HuH-7 (cell line): ENCODE measurements at regions not wholly inside any gene's neighbourhood (a gene's known extent, or its start where the extent isn't known, plus 50 kb on each side); places are given as distances from the start of the nearest gene placed in this dataset.
"Not testable (repeated sequence)": the region's sequence is repeated elsewhere in the genome, so short reads cannot be mapped to it uniquely, and the experiment has no call there.

ENCODE experiments used
- DNase-seq: peaks from one replicate; pipeline ENCODE4 v3.0.0; 2011; ENCODE audit warnings: low spot score

DNA sequence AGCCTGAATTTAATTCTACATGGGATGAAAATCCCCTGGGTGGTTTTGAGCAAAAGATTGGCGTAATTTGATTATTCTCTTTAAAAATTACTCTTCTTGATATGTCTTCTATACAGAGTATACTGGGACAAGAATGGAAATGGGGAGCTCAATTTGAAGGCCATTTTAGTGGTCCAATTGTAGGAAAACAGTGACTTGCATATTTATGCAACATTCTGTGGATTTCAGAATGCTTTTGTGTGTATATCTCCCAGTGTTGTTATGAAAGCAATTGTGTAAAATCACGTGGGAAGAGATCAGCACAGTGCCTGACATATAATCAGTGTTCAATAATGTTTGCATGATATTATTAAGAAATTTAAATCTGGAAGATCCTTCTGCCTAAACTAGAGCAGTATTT is 575.9 kb upstream of the PBX1 start:
- no peak for DNase-seq

DNA sequence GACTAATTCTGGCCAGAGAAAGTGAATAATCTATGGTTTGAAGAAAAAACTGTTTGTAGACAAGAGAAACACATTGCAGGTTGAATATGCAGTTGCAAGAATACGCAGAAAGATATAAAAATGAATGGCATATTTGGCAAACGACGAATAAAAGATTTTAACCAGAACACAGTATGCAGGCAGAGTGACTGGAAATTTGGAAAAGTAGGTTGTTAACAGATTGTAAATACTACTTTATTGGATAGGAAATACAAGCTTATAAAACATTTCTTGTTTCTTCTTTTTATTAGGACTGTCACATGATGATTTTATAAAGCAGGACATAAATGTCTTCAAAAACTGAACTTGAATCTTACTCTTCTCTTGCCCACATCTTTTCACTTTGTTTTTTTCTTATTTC is 573.3 kb upstream of the PBX1 start:
- DNase-seq, result no peak

DNA sequence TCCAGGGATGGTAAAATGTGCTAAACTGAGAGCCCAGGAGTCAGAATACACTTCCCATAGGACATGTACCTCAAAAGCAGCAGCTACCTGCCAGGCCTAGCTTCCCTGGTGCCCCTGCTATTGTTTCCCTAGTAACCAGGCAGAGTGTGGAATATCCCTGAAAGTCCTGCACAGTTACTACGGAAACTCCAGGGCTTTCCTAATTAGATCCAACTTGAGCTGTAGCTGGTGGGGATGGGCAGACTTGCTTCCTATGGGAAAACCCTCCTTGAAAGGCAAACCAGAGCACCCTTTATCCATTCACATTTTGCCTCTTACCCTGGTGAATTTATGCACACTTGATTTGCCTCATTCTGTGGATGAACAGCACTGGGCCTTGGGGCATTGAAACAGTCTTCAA is 559.9 kb upstream of the PBX1 start:
- no peak for DNase-seq

DNA sequence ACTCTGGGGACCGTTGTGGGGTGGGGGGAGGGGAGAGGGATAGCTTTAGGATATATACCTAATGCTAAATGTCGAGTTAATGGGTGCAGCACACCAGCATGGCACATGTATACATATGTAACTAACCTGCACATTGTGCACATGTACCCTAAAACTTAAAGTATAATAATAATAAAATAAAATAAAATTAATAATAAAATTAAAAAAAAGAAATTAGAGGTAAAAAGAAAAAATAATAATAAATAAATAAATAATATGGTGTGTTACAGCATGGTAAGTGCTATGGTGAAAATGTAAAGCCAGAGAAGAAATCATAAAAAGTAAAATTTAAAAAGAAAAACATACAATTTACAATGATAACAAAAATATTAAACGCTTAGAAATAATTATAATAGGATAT is 552.8 kb upstream of the PBX1 start:
- not testable (repeated sequence) for DNase-seq

DNA sequence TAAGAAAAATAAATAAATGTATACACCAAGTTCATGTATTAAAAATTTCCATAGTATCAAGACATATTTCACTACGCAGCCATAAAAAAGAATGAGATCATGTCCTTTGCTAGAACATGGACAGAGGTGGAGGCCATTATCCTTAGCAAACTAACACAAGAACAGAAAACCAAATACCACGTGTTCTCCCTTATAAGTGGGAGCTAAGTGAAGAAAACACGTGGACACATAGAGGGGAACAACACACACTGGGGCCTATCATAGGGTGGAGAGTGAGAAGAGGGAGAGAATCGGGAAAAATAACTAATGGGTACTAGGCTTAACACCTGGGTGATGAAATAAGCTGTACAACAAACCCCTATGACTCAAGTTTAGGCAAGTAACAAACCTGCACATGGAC is 552.4 kb upstream of the PBX1 start:
- no peak for DNase-seq

DNA sequence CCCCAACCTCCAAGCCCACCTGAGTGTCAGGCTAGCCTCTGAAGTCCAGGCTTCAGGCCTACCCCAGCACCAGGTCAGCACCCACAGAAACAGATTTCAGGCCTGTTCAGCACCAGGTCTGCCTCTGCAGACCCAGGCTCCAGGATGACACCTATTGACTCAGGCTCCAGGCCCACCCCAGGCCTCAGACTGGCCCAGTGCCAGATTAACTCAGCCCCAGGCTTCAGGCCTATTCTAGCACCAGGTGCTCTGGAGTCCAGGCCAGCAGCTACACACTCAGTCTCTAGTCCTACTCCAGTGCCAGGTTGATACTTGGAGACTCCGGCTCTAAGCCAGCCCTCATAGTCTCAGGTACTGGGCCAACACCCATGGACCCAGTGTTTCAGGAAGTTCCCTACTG is 541.7 kb upstream of the PBX1 start:
- DNase-seq, result no peak

DNA sequence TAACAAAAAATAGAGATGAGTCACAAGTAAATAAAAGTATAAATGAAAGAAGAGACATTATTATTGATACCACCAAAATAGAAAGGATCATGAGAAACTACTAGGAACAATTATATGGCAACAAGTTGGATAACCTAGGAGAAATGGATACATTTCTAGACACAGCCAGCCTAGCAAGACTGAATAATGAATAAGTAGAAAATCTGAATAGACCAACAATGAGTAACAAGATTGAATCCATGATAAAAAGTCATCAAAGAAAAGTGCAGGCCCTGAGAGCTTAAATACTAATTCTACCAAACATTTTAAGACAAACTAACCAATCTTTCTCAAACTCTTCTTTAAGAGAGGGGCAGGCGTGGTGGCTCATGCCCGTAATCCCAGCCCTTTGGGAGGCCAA is 538.6 kb upstream of the PBX1 start:
- no peak for DNase-seq

DNA sequence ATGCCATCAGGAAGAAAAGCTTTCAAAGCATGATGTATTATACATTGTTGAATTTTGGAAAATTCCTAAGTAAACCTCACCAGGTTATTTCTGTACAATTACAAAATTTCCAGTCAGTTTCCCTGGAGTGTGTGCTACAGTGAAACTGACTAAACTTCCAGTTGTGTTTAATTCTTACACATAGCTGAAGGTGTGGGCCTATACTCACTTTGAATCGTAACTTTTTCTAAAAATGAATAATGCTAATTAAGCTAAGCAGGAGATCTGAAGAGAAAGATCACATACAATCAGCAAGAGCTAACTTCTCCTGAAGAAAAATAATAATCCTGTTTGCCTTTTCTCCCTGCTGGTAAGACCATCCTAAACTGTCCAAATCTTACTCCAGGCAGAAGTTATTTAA is 537.2 kb upstream of the PBX1 start:
- DNase-seq, result no peak

DNA sequence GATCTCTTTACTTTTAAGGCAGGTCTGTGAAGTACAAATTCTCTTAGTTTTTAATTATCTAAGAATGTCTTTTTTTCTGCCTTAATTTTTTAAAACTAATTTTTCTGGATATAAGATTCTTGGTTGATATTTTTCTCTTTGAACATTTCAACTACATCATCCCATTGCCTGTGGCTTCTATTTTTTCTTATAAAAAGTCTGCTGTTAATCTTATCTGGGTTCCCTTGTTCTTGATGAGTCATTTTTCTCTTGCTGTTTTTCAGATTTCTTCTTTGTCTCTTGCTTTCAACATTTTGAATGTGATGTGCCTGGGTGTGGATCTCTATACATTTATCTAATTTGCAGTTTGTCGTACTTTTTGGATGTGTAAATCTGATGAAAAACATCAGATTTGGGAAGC is 525.2 kb upstream of the PBX1 start:
- DNase-seq, result no peak

DNA sequence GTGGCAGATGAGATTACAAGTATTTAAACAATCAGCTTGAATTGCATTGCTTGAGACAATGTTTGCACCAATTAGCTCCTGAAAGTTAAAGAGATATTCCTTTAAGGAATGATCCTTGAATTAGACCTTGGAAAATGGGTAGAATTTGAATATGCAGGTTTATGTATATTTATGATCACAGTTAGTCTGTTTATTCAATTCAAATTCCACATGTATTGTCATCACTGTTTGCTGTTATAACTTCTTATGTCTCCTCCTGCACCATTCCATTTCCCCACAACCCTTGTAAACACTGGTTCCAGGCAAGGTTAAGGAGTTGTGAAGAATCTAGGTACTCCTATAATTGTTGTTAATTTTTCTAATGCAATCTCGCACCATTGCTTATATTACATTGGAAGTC is 518.2 kb upstream of the PBX1 start:
- no peak for DNase-seq

DNA sequence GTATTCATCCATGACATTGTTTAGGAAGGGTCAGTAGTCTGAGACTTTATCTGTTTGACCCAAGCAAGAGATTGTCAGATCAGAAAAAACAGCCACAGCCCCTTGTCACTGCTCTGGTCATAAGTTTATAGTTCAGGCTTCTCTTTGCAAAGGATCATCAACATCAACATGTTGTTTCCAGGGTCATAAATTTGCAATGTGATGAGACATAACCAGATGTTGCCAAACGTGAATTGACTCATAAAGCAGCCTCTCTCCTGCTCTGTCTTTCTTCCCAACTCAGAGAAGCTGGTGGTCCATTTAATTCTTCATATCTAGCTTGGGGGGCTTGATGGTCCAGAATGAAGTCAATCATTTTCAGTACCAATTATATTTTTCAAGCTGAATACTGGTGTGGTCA is 507.2 kb upstream of the PBX1 start:
- no peak for DNase-seq

DNA sequence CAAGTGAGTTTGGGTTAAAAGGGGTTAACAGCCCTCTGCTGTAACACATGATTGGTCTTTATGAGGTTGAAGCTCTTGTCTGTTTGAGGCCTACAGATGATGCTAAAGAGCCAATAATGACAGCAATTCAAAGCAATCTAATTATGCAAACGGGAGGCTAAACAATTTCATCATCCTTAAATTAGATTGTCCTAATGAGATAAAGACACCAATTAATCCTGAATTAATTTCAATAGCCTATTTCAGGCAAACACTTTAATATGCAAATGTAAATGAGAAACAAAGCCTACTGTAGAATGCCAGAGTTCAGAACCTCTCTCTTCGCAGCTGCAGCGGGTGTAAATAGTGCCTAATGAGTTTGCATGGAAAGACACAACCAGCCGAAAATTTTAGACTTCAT is 504.7 kb upstream of the PBX1 start:
- DNase-seq, result no peak

DNA sequence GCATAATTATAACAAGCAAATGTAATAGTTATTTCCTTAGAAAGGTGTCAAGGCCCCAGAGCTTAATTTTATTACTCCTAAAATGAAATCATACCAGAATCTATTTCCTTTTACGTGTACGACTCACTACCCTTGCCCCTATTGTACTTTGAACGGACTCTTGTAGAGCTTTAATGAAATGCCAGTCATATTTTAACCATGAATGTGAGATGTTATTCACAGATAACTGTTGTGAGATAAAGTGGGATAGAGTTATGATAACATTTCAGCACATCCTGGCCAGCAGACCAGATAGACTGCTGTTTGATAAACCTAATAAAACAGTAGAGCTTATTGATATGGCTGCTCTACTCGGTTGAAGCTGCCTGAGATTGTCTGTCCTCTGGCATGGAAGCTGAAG is 500.8 kb upstream of the PBX1 start:
- no peak for DNase-seq

DNA sequence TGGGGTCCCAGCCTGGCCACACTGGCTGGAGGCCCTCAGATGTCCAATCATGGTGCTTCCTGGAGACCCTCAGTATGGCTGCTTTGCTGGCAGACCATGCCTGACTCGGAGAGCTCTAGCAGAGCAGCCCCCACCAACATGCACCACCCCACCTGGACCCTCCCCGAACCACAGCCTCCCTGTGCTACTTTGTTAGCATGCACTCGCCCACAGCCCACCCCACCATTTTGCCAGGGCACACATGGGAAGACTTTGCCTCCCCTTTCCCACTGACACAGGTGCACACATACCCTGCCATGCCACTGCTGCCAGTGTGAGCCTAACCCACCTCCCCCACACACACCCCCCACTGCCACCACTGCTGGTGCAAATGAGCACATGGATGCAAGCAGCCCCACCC is 497.5 kb upstream of the PBX1 start:
- DNase-seq, result no peak

DNA sequence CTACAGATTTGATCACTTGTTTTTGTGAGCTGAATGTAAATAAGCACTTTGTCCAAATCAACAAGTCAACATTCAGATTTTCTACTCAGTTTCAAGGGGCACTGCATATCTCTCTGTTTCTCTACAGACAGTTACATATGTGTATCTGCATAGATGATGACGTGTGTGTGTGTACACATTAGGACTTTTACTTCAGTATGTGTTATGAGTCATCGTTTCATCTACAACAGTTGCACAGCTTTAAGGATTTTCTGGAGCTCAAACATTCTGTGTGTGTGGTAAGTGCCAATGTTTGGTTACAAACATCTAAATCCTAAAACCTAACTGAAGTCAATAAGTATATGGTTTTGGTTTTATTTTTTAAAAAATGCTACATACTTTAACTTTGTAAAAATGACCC is 494.5 kb upstream of the PBX1 start:
- DNase-seq, result no peak

DNA sequence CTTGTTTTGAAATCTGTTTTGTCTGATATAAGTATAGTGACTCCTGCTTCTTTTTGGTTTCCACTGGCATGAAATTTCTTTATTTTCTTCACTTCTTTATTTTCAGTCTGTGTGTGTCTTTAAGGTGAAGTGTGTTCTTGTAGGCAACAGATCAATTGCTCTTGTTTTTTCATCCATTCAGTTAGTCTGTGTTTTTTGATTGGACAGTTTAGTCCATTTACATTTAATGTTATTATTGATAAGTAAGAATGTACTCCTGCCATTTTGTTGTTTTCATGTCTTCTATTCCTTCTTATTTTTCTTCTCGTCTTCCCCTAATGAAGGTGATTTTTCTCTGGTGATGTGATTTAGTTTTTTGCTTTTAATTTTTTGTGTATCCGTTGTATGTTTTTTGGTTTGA is 487.7 kb upstream of the PBX1 start:
- no peak for DNase-seq

DNA sequence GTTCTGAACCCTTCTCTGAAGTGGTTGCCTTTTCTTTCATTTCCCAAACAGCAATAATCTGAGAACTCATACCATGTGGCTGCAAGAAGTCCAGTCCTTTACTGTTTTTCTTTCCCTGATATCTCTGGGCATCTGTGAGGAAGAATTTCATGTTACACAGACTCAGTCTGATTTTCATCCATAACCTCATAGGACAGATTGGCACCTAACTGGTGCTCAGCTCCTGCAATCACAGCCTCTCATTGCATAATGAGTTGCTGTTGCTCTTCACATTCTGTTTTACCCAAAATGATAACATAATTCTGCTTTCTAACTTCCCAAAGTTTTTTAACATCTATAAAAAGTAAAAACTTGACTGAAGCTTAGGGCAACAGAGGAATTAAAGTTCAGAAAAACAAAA is 472.2 kb upstream of the PBX1 start:
- no peak for DNase-seq

DNA sequence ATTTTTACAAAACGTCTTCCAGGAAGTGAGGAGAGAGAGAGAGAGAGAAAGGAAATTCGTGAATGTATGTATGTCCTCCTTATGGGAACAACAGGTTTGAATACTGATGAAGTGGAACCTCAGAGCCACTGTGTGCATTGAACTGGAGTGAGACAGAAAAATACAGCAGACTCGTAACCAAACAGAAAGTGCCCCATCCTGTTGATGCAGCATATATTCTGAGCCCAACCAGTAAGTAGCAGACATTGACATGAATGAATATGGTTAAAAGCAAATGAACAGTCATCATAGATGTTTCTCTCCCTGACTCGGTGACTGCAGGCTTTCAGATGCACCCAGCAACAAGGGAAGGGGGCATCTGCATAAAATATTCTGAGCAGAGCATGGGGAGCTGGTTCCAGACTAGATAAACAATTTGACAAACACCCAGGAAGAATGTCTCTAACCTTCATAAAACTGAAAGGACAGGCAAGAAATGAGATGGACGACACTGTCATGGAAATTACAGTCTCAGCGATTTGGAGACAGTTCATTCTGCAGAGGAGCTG is 471.0 kb upstream of the PBX1 start:
- no peak for DNase-seq

DNA sequence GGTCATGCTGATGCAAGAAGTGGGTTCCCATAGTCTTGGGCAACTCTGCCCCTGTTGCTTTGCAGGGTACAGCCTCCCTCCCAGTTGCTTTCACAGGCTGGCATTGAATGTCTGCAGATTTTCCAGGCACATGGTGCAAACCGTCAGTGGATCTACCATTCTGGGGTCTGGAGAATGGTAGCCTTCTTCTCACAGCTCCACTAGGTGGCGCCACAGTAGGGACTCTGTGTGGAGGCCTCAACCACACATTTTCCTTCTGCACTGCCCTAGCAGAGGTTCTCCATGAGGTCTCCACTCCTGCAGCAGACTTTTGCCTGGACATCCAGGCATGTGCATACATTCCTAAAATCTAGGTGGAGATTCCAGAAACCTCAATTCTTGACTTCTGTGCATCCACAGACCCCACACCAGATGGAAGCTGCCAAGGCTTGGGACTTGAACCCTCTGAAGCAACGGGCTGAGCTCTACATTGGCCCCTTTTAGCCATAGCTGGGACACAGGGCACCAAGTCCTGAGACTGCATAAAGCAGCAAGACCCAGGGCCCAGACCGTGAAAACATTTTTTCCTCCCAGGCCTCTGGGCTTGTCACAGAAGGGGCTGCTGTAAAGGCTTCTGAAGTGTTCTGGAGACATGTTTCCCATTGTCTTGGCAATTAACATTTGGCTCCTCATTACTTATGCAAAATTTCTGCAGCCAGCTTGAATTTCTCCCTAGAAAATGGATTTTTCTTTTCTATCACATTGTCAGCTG is 466.2 kb upstream of the PBX1 start:
- no peak for DNase-seq

DNA sequence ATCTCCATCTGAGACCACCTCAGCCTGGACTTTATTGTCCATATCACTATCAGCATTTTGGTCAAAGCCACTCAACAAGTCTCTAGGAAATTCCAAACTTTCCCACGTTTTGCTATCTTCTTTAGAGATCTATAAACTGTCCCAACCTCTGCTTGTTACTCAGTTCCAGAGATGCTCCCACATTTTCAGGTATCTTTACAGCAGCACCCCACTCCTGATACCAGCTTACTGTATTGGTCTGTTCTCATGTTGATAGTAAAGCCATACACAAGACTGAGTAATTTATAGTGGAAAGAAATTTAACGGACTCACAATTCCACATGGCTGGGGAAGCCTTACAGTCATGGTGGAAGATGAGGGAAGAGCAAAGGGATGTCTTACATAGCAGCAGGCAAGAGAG is 465.4 kb upstream of the PBX1 start:
- no peak for DNase-seq

DNA sequence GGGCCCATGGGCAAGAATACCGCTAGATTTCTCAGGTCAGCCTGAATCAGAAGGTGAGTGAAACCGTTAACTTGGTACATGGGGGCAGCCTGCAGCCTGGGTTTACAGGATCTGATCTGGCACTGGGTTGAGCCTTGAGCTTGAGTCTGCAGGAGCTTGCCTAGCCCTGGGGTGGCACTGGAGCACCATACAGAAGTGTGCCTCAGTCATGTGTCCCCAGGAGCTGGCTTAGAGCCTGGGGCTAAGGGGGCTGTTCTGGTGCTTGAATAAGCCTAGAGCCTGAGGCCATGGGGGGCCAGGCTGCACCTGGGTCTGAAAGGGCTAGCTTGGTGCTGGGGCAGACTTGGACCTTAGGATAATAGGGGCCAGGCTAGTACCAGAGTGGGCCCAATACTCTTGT is 457.2 kb upstream of the PBX1 start:
- no peak for DNase-seq

DNA sequence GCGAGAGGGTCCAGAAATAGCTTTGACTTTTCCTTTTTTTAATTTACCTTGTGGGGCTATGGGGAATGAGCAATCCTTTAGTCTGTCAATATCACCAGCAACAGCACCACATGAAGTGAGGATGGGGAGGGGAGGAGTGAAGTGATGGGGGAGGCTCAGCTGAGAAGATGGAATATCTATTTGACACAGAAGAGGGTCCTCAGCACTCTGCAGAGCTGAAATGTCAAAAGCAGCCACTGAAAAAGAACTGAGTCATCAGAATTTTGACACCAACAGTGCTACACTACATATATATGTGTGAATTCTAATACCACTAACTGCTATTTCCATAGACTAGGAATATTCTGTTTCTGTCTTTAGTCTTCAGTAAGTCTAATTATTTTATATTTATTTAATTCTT is 427.0 kb upstream of the PBX1 start:
- DNase-seq, result no peak

DNA sequence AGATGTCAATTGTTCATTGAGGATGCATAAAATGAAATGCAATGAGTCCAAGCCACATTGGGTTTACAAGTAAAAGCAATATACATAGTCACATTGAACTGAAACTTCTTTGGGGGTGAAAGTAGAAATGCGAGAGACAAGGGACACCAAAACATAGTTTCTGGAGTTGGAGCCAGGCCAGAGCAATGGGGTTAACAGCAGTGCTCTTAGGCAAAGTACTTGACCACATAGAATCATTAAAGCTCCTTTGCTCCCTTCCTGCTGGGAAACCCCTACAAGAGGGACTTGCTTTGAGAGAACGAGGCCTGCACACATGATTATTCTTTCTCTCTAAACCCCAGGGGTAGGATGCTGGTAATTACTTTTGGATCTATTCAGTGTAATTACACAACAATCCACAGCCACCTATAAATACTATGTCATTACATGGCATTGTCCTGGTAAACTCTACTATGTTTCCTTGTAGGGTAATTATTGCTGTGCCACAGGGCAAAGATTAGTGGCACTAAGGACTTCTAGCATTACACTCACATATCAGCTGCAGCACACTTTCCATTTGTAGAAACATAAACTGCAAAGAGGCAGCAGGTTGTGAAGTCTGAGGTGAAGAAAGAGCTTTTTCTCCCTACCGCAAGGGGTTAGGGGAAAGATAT is 421.6 kb upstream of the PBX1 start:
- no peak for DNase-seq

DNA sequence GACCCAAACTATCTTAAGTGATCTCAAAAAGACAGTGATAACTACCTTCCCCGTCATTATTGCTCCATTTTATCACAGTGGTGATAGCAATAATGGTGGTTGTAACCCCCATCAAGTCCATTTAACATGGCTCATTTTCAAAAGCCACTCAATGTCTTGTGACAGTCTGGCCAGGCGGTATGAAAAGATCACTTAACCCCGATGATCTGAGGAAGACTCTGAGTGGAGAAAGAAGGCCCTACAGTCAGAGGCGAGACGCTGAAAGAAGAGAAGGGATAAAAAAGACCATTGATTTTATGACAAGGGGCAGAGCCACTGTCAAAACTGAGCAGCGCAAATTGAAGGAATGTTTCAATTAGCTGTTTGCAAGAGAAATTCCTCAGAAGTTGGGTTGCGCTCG is 417.2 kb upstream of the PBX1 start:
- no peak for DNase-seq
